Psoas muscle (tissue), 7 donors: ENCODE measurements at regions not wholly inside any gene's neighbourhood (a gene's known extent, or its start where the extent isn't known, plus 50 kb on each side); places are given as distances from the start of the nearest gene placed in this dataset.
"Not testable (repeated sequence)": the region's sequence is repeated elsewhere in the genome, so short reads cannot be mapped to it uniquely, and the experiment has no call there.

Experiments used
- ATAC-seq, 4 donors: fragments of 200-7000 bp; cut with Tn5 transposase; one replicate each; pipeline ENCODE4 v1.9.1; 2020; ENCODE audit warnings: moderate library complexity in 3 of 4, mild to moderate bottlenecking in 2 of 4
- DNase-seq, 2 donors: peaks; one replicate each; pipeline ENCODE4 v3.0.0-alpha.2; 2020
- H3K27ac ChIP-seq: fragments of 200-600 bp; one replicate; pipeline ENCODE4 v1.8.0; 2022
- H3K27me3 ChIP-seq, 3 donors: fragments of 200-600 bp in 1 of 3; one replicate each; pipeline versions ENCODE4 v1.6.1 to v1.8.0; 2013 to 2022; ENCODE audit warnings: low read length in 2 of 3, mild to moderate bottlenecking in 2 of 3, moderate library complexity in 1 of 3; ENCODE audit not compliant: insufficient read depth in 3 of 3
- H3K36me3 ChIP-seq, 2 donors: fragments of 200-600 bp in 1 of 2; one replicate each; pipeline versions ENCODE4 v1.6.1 to v1.8.0; 2013 to 2022; ENCODE audit warnings: low read depth in 1 of 2, mild to moderate bottlenecking in 1 of 2, moderate library complexity in 1 of 2; ENCODE audit not compliant: insufficient read depth in 1 of 2
- H3K4me1 ChIP-seq: fragments of 200-600 bp; one replicate; pipeline ENCODE4 v1.8.0; 2022
- H3K4me3 ChIP-seq: fragments of 200-600 bp; one replicate; pipeline ENCODE4 v1.8.0; 2022; ENCODE audit warnings: mild to moderate bottlenecking
- H3K9me3 ChIP-seq: fragments of 200-600 bp; one replicate; pipeline ENCODE4 v1.8.0; 2022
- CTCF ChIP-seq: fragments of 200-600 bp; IDR thresholded peaks from one replicate; pipeline ENCODE4 v1.8.0; 2022; ENCODE audit warnings: antibody characterized with exemption
- WGBS, 3 donors: extraction: QIAGEN DNeasy Blood & Tissue Kit; methylation state at CpG; one replicate each; pipeline versions ENCODE4 v1.1.6 to v1.1.7; 2013; 5-methylcytosine and 5-hydroxymethylcytosine counted together
- intact Hi-C, 2 donors: fragments of 100-400 bp; cut with DNase I; formaldehyde crosslinking; loops; one replicate each; pipeline versions ENCODE4 v1.11.0 to v1.14.2; 2022
- donor health status: healthy with polysubstance abuse.
- donor health status: DM: no; HTN: no; CAD: no; lungs with moderate emphysema.
- donor health status: Bipolar disorder and iron deficiency.
- donor health status: healthy.
- donor health status: DM: yes; HTN: yes; CAD: no.
- donor health status: DM: no; HTN: no; CAD: no.
- donor health status: DM: yes; HTN: yes; CAD: no.

DNA sequence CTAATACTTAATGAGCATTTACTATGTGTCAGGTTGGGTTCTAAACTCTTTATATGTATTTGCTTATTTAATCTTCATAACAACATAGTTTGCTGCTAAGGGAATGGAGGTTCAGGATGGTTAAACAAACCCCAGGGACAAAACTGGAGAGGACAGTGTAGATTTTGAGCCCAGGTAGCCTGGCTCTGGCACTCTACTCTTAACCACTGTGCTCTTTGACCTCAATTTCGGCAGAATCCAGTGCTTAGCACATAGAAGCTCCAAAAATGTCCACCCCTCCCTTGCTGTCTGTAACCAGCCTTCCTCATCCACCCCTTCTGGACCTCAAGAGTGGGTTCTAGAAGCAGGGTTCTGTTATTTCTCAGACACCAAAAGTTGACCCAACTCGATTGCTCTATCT is 88.0 kb upstream of the SYT13 start:
- 57 to 68% (median 61%) methylated on average over 2 of the region's 2 CpGs for WGBS, 3 donors
- no peak for TF ChIP-seq CTCF
- H3K36me3 ChIP-seq, result no peaks in the 10 kb centered on the region
- peaks cover 0 to 13% (median 0%) of the 10 kb centered on the region in 3 donors for H3K27me3 ChIP-seq
- H3K4me1 ChIP-seq, result no peaks in the 10 kb centered on the region
- DNase-seq (no peak), ATAC-seq (no peak)
- no peak overlapping the region for H3K4me3 ChIP-seq
- intact Hi-C loops, result loop anchor here in 1 of 2 donors (10.0 kb wide), 2 partner anchors 281 to 401 kb away; no protein-coding TSS in a partner anchor
- no peaks in the 10 kb centered on the region for H3K9me3 ChIP-seq
- H3K27ac ChIP-seq, result no peak overlapping the region

- no peak overlapping the region for H3K4me3 ChIP-seq
- no peak overlapping the region for H3K27ac ChIP-seq
- H3K36me3 ChIP-seq, result no peaks in the 10 kb centered on the region
- H3K4me1 ChIP-seq, result no peaks in the 10 kb centered on the region
- DNase-seq, result no peak
- intact Hi-C loops, result loop anchor here in 1 of 2 donors (10.0 kb wide), 2 partner anchors 281 to 401 kb away; no protein-coding TSS in a partner anchor
- no peak for TF ChIP-seq CTCF
- 83 to 88% (median 87%) methylated on average over 7 of the region's 7 CpGs for WGBS, 3 donors
- H3K27me3 ChIP-seq, result peaks cover 0 to 16% (median 0%) of the 10 kb centered on the region in 3 donors
- no peaks in the 10 kb centered on the region for H3K9me3 ChIP-seq
- ATAC-seq, result no peak
Observed at GRCh38 chr11:45373506-45374035, 87.4 kb upstream of the SYT13 start.

- intact Hi-C loops, result loop anchor here in 1 of 2 donors (10.0 kb wide), 2 partner anchors 282 to 402 kb away; no protein-coding TSS in a partner anchor
- not testable (repeated sequence) for H3K27ac ChIP-seq
- 70 to 75% (median 73%) methylated on average over 16 of the region's 16 CpGs for WGBS, 3 donors
Observed at GRCh38 chr11:45372414-45372813, 86.3 kb upstream of the SYT13 start.

GRCh38 chr11:45371251-45372115 is 85.3 kb upstream of the SYT13 start:
- TF ChIP-seq CTCF, result peak; percentile 79
- Histone ChIP-seq H3K27ac (no peak overlapping the region), H3K4me1 (no peaks in the 10 kb centered on the region), H3K27me3 (peaks cover 0 to 16% (median 0%) of the 10 kb centered on the region in 3 donors), H3K36me3 (no peaks in the 10 kb centered on the region), H3K9me3 (no peaks in the 10 kb centered on the region), H3K4me3 (no peak overlapping the region)
- intact Hi-C loops, result loop anchor here (1.0 to 10.0 kb wide), 4 partner anchors 282 to 403 kb away; no protein-coding TSS in a partner anchor
- ATAC-seq (peak; percentile 59 to 74 (median 62)), DNase-seq (peak; percentile 45 to 68)
- 35 to 40% (median 35%) methylated on average over 31 of the region's 31 CpGs for WGBS, 3 donors

More at GRCh38 chr11:45372414-45372813, 86.3 kb upstream of the SYT13 start:
- not testable (repeated sequence) for H3K4me3 ChIP-seq, DNase-seq, H3K36me3 ChIP-seq, H3K4me1 ChIP-seq, ATAC-seq, H3K9me3 ChIP-seq
- H3K27me3 ChIP-seq, result peaks cover 0 to 16% (median 0%) of the 10 kb centered on the region in 3 donors

DNA sequence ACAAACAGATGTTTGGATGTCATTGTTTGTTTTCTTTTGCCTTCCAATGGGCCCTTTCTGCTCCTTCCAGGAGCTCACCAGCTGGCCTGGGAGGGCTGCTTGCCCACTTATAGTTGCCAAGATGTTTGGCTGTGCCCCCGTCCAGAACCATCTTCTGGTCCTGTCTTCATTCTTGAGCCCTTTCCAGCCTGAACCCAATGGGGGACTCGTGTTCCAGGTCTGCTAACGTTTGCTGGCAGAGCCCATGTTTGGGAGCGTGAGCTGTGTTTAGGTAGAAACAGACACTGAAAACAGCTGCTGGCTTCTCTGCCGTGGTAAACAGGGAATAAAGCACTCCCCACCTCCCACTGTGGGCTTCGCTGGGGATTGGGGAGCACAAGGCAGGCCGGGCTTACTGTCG is 83.2 kb upstream of the SYT13 start:
- H3K27me3 ChIP-seq, result peaks cover 0 to 17% (median 0%) of the 10 kb centered on the region in 3 donors
- 16 to 34% (median 23%) methylated on average over 8 of the region's 8 CpGs for WGBS, 3 donors

More for the DNA sequence above, 83.2 kb upstream of the SYT13 start:
- DNase-seq (no peak), ATAC-seq (no peak)
- no peaks in the 10 kb centered on the region for H3K9me3 ChIP-seq
- no peak for TF ChIP-seq CTCF
- no peaks in the 10 kb centered on the region for H3K36me3 ChIP-seq
- intact Hi-C loops, result no loop called here
- H3K4me1 ChIP-seq, result no peaks in the 10 kb centered on the region
- H3K27ac ChIP-seq, result no peak overlapping the region
- no peak overlapping the region for H3K4me3 ChIP-seq
